Astrocyte of the cerebellum (primary cell): ENCODE measurements at regions not wholly inside any gene's neighbourhood (a gene's known extent, or its start where the extent isn't known, plus 50 kb on each side); places are given as distances from the start of the nearest gene placed in this dataset.
A peak's percentile ranks its signal among the peaks of the same experiment; 100 is the strongest.
"Not testable (repeated sequence)": the region's sequence is repeated elsewhere in the genome, so short reads cannot be mapped to it uniquely, and the experiment has no call there.

ENCODE experiments used
- DNase-seq: peaks from one replicate; pipeline ENCODE4 v3.0.0-alpha.2; 2011; ENCODE audit warnings: low read depth
- H3K4me3 ChIP-seq: 2 replicates; pipeline ENCODE4 v1.5.1; 2011; ENCODE audit warnings: mild to moderate bottlenecking, low read depth, low read length, moderate library complexity
- in situ Hi-C: cut with HindIII; loops from 2 replicates; pipeline ENCODE4 v1.10.0; 2017; ENCODE audit warnings: low sequenced_read_pairs

GRCh38 chr16:21512280-21513192, 86.8 kb upstream of the METTL9 start:
- H3K4me3 ChIP-seq, DNase-seq, in situ Hi-C loops: not testable (repeated sequence)

GRCh38 chr16:21513337-21513741, 86.0 kb upstream of the METTL9 start:
- in situ Hi-C loops, H3K4me3 ChIP-seq, DNase-seq: not testable (repeated sequence)

DNA sequence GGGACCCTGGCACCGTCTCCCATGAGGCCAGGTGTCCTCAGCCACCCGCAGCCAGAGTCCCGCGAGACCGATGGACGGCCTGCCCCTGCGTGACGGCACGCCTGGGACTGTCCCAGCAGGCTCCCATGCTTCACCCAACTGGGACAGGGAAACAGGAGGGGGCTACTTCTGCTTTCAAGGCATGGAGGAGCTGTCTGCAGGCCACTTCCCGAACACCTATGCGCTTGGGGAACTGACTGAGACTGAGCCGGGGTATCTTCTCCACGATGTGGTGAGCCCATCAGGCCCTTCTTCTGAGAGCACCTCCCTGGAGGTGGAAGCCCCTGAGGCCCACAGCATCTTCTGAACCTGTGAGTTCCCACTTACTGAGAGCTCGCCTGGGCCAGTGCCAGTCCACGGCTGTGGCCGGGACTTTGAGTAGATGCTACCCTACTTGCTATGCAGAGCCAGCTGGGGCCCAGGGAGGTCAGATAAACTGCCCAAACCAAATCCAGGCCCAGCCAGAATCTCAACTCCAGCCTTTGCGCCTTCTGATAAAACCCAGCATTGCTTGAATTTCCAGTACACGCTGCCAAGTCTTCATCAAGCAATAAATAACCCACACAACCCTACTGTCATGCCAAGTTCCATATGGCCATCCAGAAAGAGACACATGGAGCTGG, 85.4 kb upstream of the METTL9 start:
- H3K4me3 ChIP-seq, in situ Hi-C loops, DNase-seq: not testable (repeated sequence)

- H3K4me3 ChIP-seq, DNase-seq, in situ Hi-C loops: not testable (repeated sequence)
Measured at GRCh38 chr16:21514474-21514840, 84.9 kb upstream of the METTL9 start.

DNA sequence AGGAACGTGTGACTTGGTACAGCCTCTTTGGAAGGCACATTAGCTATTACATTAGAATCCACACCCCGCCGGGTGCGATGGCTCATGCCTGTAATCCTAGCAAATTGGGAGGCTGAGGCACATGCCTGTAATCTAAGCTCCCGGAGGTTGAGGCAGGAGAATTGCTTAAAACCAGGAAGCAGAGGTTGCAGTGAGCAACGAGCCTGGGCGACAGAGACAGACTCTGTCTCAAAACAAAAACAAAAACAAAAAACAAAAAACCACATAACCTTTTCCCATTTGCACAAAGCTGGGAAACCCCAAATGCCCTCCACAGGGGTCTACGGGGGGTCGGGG, 82.7 kb upstream of the METTL9 start:
- DNase-seq, H3K4me3 ChIP-seq, in situ Hi-C loops: not testable (repeated sequence)

GRCh38 chr16:21517263-21517662, 82.1 kb upstream of the METTL9 start:
- DNase-seq, in situ Hi-C loops: not testable (repeated sequence)
- peak overlapping the region; percentile 19 for H3K4me3 ChIP-seq

DNA sequence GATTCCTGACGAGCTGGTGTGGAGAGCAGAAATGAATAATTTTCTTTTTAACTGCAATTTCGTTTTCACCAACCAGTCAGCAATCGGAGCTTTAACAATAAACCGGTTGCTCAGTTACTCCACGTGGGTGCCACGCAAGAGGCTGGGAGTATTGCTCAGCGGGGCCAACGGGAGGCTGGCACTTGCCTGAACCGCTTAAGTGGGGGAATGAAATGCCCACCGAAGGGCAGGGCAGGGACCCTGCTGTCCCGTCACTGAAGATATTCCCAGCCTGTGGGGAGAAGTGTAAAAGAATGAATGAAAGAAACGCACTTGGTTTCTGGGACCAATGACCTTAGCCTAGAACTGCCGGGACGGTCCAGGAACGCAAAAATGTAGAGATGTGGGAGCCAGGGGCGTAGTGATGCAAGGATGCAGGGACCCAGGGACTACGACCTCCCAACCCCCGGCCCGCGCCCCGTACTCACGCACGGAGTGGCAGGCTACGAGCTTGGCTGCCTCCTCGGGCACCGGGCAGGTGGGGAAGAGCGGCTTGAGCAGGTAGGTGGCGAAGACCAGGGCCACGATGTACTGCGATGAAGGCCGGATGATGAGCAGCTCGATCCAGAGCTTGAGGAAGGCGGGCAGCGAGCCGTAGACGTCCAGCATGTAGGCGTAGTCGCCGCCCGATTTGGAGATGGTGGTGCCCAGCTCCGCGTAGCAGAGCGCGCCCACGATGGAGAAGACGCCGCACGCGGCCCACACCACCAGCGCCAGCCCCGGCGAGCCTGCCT, 79.8 kb upstream of the METTL9 start:
- in situ Hi-C loops, DNase-seq: not testable (repeated sequence)
- H3K4me3 ChIP-seq, result peak overlapping the region; percentile 63

- in situ Hi-C loops, result not testable (repeated sequence)
- peak; percentile 68 for DNase-seq
- peak overlapping the region; percentile 63 for H3K4me3 ChIP-seq
Measured at GRCh38 chr16:21520134-21521047, 79.0 kb upstream of the METTL9 start.

- H3K4me3 ChIP-seq, DNase-seq, in situ Hi-C loops: not testable (repeated sequence)
Measured at GRCh38 chr16:21521048-21521389, 78.4 kb upstream of the METTL9 start.

DNA sequence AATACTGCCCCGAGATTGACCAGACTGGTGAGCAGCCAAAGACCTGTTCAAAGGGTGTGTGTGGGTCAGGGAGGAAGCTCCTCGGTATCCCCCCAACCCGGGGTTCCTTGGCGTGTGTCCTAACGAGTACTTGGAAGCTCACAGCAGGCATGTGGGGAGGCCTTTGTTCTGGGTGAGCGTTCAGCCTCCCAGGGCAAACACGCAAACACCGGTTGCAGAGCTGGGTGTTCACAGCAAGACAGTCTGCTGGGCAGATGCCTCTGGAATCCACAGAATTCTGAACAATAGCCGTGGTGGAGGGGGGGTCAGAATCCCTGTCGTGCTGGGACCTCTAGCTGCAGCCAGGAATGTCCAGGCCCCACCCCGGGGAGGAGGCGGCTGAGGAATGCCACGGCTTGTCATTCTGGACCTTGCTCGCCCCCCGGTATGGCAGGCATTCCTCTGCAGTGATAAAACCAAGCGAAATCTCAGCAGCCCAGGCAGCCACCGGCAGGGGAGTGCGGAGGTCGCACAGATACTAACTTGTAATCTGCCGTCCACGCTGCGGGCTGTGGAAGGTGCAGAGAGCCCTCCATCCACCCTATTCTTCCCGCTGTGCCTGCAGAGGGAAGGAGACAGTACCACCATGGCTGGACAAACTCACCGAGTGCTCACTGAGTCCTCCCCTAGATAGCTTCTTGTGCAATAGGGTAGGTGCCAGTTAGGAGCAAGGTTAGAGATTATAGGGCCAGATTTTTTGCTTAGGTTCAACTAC, 77.8 kb upstream of the METTL9 start:
- peak; percentile 81 for DNase-seq
- in situ Hi-C loops, result not testable (repeated sequence)
- peak overlapping the region; percentile 14 for H3K4me3 ChIP-seq

GRCh38 chr16:21522846-21523245, 76.5 kb upstream of the METTL9 start:
- DNase-seq, in situ Hi-C loops, H3K4me3 ChIP-seq: not testable (repeated sequence)
